NCI-H460 (cell line): ENCODE measurements at regions not wholly inside any gene's neighbourhood (a gene's known extent, or its start where the extent isn't known, plus 50 kb on each side); places are given as distances from the start of the nearest gene placed in this dataset.
"Not testable (repeated sequence)": the region's sequence is repeated elsewhere in the genome, so short reads cannot be mapped to it uniquely, and the experiment has no call there.

Experiments used
- DNase-seq: peaks from one replicate; pipeline ENCODE4 v3.0.0-alpha.2; 2016; ENCODE audit warnings: low read depth; ENCODE audit errors: extremely low read depth

- no peak for DNase-seq
These were observed 102.0 kb downstream of the HNMT start for GRCh38 chr2:138066139-138066806.

- no peak for DNase-seq
These were observed 102.6 kb downstream of the HNMT start for GRCh38 chr2:138066841-138067240.

GRCh38 chr2:138068669-138069068 is 104.4 kb downstream of the HNMT start:
- DNase-seq: not testable (repeated sequence)

- not testable (repeated sequence) for DNase-seq
These were observed 106.9 kb downstream of the HNMT start for GRCh38 chr2:138071042-138071719.

- DNase-seq: no peak
These were observed 107.7 kb downstream of the HNMT start for GRCh38 chr2:138071720-138072719.

GRCh38 chr2:138078153-138078552 is 113.9 kb downstream of the HNMT start:
- DNase-seq: no peak

- DNase-seq: no peak
These were observed 115.7 kb downstream of the HNMT start for GRCh38 chr2:138079976-138080375.

- DNase-seq: no peak
These were observed 117.2 kb downstream of the HNMT start for GRCh38 chr2:138081225-138082073.

- no peak for DNase-seq
These were observed 119.9 kb downstream of the HNMT start for GRCh38 chr2:138084206-138084605.

GRCh38 chr2:138085441-138085840 is 121.2 kb downstream of the HNMT start:
- not testable (repeated sequence) for DNase-seq

- DNase-seq: no peak
These were observed 122.3 kb downstream of the HNMT start for GRCh38 chr2:138086576-138086975.

GRCh38 chr2:138087751-138088593 is 123.7 kb downstream of the HNMT start:
- no peak for DNase-seq

GRCh38 chr2:138090330-138090729 is 126.1 kb downstream of the HNMT start:
- peak; percentile 44 for DNase-seq

- DNase-seq: no peak
These were observed 129.2 kb downstream of the HNMT start for GRCh38 chr2:138093455-138093854.

- no peak for DNase-seq
These were observed 129.8 kb downstream of the HNMT start for GRCh38 chr2:138094031-138094430.

GRCh38 chr2:138095336-138095735 is 131.1 kb downstream of the HNMT start:
- no peak for DNase-seq

GRCh38 chr2:138099288-138099687 is 135.0 kb downstream of the HNMT start:
- not testable (repeated sequence) for DNase-seq

GRCh38 chr2:138101718-138102117 is 137.4 kb downstream of the HNMT start:
- no peak for DNase-seq

GRCh38 chr2:138102664-138103063 is 138.4 kb downstream of the HNMT start:
- no peak for DNase-seq
